Superior temporal gyrus (tissue), 1 donor: ENCODE measurements at regions not wholly inside any gene's neighbourhood (a gene's known extent, or its start where the extent isn't known, plus 50 kb on each side); places are given as distances from the start of the nearest gene placed in this dataset.
"Not testable (repeated sequence)": the region's sequence is repeated elsewhere in the genome, so short reads cannot be mapped to it uniquely, and the experiment has no call there.

Experiments used
- DNase-seq: peaks from one replicate; pipeline ENCODE4 v3.0.0-alpha.2; 2016; ENCODE audit errors: extremely low spot score

DNA sequence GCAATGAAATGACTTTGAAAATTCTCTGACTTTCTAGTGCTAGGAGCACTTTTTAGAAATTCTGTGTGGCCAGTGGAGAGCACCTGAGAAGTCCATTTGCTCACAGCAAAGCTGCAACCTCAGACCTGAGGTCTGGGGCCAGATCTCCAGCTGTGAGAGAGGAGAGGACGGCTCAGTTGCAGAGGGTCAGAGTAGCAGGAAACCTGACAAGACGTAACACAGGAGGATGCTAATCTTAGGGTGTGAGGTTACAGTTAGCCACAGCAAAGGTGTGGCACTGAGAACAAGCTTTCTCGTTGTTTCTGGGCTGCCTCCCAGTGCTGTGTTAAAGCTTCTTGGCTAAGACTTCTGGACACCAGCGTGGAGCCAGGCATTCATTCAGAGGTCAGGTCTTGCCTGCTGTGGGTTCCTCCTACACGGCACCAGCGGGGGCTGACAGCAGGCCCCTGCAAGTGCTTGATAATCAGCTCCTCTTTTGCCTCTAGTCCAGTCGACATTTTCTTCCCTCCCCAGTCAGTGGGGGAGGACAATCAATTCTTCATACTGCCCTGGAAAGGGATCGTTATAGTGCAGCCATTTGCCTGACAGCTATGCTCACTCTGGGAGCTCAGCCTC lies 435.4 kb upstream of the DPP6 start:
- no peak for DNase-seq

DNA sequence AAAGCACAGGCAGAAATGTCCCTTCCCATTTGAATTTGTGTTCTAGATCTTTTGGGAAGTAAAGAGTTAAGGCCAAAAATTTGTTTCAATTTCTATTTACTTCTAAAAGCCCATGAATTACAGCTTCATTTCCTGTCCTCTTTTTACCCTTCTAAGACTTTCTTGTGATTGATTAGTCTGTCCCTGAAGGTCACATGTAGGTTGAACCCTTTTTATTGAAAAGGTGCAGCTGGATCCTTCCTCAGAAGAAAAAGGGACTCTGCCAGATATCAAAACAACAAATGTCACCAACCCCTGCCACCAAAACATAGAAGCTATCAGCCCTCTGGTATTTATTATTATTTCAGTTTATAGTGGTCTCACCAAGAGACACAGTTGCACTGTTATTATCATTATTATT lies 424.9 kb upstream of the DPP6 start:
- DNase-seq, result no peak

DNA sequence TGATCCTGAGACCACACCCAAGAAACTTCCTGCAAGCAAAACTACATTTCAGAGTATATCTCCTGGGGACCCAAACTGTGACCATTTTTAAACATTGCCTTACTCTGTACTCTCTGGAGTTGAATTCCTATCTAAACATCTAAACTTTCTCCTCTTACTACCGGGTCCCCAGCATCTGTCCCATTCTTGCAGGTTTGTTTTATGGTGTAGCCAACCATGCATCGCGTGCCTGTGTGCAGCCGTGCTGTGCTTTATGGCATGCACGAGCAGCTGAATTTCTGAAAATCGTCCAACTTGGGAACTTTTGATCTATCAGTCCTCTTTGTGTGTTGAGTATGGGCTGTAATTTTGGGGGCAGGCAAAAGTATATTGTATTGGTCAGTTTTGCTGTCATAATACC lies 423.8 kb upstream of the DPP6 start:
- DNase-seq, result no peak

DNA sequence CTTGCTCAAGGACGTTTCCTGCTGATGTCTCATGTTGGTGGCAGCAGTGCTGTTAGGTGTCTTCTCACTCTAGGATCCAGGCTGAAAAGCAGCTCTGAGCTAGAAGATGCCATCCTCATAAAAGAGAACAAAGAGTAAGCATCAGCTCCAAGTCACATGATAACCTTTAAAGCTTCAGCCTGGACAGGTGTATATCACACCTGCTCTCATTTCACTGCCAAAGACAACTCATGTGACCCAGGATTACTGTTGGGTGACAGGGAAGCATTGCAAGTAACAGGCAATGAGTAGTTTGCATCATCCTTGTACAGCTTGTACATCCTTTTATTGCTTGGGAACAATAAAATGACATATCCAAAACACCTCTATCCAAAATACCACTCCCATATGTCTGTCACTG lies 423.4 kb upstream of the DPP6 start:
- no peak for DNase-seq

DNA sequence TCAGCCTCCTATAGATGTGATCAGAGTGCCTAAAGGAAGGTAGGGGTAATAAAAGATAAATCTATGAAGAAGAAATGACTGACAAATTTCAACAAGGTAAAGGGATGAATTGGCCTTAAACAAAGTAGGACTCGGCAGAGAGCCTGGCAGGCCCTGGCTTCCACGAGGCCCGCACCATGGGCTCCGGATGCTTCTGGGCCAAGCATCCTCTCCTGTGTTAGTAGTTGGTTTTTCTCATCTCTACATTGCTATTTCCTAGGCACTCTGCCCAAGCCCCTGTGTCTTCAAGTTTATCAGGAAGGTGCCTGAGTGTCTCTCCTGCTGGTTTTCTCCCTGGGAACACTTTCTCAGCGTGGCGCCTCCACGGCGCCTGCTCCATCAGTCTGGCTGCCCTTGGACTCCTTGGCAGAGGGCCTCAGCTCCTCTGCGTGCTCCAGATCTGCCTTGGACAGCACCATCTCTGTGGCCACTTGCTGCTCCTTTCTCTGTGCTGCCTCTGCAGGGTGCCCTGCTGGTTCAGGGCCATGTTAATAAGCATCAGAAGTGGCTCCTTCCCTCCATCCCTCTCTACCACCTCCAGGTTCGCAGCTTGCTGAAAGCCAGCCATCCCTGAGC lies 413.3 kb upstream of the DPP6 start:
- no peak for DNase-seq

DNA sequence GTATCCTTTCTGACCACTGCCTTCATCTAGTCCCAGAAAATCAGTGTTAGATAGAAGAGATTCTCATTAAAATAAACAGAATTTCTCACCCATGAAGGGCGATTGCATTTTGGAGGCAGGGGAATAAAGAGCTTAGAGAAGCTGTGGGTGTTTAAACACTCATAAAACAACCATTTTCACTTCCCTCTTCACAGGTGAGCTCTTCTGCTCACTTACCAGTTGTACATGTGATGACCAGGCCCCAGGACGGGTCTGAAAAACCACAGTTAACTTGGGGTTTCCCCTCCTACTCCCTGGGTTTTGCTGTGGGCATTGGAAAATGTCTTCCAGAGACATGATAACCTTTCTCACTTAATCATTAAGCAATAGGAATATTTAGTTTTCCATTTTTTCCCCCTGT lies 411.6 kb upstream of the DPP6 start:
- DNase-seq, result no peak

DNA sequence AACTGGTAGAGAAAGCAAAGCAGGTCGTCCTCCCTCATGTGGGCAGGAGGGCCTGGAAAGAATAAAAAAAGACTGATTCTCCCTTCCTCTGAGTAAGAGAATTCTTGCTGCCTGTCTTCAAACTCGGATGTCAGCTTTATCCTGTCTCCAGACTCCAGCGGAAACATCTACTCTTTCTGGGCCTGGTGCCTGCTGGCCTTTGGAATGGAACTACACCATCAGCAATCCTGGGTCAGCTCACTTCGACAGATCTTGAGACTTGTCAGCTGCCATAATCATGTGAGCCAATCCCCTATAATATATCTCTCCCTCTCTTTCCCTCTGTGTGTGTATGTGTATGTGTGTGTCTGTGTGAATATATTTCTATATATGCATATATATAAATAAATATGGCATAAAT lies 411.0 kb upstream of the DPP6 start:
- no peak for DNase-seq

DNA sequence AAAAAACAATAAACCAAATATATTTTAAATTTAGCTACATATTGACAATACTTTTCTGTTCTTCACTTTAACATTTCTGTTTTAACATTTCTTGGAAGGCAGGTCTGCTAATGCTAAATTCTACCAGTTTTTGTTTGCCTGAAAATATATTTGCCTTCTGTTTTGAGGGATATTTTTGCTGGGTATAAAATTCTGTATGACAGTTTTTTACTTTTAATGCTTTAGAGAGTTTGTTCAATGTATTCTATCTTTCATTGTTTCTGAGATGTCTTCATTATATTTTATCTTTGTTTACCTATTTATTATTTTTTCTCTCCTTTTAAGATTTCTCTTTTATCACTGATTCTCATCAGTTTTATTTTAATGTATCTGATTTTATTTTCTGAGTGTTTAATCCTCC lies 409.2 kb upstream of the DPP6 start:
- DNase-seq, result no peak

DNA sequence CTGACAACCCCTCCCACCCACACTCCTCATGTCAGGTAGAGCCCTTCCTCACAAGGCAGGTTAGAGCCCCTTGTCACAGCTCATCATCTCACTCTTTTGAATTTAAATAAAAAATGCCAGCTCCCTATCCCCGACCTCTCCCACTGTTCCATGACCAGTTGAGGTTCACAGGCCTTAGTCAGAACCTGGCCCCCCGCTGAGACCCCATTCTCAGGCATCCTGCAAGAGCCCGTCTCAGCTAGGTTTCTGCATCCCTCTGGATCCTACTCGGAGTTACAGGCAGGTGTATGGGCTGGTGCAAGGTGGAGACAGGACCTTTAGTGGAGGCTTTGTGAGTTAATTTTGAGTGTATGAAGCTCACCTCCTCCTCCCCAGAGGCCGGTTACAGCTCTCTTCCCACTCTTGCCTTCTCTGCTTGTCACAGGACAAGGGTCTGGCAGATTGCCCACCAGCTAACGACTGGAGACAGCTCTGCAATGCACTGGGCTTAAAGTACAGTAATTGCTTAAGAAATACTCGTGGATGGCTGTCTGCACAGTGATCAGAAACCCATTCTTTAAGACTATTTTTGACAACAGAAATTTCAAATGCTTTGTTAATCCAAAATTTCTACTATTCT lies 394.9 kb upstream of the DPP6 start:
- no peak for DNase-seq

DNA sequence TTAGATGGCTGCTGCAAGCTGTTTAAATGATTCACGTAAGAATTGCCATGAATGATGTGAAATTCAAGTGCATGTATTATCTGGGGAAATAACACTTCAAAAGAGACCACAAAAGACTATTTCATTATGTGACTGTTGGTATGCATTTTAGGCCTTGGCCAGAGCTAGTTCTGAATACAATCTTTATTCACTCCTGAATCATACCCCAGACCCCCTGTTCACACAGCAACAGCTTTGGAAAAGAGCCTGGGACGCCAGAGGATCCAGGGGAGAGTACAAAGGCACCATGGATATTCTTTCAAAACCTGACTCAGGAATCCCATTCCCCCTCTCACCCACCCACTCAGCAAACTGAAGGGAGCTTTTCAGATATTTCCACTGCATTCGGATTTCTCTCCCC lies 377.1 kb upstream of the DPP6 start:
- DNase-seq, result no peak

DNA sequence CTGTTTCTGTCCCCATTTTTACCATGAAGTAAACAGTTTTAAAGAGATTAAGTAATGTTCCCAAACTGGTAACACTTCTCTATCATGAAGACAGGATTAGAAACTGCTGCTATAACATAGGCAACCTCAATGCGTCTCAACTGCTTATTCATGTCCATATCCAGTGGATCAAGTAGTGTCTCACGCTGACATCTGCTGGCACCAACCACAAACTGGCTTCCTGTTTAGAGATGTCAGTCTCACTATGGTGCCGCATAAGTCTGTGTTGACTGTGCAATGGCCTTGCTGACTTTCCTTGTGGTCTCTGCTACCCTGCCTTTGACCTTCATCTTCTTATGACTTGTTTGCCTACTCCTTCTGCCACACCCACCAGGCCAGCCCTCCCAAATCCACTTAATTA lies 369.6 kb upstream of the DPP6 start:
- no peak for DNase-seq

DNA sequence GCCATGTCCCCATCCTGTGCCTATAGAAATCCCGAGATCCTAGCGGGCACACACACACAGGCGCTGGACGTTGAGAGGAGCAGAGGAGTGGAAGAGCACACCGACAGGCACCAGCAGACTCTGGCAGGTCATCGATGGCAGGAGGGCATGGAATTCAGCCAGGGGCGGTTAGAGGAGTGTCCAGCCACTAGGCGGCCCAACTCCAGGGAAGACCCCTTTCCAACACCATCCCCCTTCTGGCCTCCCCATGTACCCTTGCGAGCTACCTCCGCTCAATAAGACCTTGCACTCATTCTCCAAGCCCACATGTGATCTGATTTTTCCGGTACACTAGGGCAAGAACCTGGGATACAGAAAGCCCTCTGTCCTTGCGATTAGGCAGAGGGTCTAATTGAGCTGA lies 356.0 kb upstream of the DPP6 start:
- DNase-seq, result no peak

DNA sequence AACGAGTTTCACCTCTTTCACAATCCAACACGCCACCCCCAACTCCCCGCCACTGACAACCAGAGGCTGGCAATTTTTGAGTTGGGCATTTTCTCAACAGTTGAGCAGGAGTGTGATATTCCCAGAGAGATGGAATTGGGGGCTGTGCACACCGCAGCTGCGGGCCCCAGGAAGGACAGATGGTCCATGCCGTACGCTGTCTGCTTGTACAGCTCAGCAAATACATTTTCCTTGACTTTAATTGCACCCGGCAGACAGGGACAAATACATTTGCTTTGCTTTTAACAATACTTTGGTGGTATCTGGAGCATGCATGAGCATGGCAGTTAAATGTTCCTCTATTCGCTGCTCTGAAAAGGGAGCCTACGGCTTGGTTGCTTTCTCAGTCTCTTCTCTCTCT lies 354.2 kb upstream of the DPP6 start:
- no peak for DNase-seq

DNA sequence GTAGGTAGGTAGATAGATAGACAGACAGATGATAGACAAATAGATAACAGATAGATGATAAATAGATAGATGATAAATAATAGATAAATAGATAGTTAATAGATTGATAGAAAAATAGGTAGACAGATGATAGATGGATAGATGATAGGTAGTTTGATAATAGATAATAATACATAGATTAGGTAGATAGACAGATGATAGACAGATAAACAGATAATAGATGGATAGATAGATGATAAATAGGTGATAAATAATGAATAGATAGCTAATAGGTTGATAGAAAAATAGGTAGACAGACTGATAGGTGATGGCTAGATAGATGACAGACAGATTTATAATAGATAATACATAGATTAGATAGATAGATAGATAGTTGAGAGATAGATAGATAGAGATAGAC lies 350.5 kb upstream of the DPP6 start:
- DNase-seq, result no peak

DNA sequence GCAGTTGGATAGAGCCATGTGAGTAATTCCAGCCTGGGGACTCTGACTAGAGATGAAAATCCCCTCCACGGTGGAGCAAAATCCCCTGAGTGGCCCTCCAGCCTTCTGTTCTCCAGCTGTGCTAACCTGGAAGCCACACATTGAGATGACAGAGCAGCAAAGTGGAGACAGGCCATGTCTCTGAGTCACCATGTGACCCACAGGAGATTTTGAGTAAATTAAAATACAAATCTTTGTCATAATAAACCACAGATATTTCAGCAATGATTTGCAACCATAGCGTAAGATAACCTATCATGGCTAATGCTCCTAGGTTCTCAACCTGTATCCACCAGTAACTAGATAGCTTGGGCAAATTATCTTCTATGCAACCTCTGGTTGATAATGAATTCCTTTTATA lies 328.3 kb upstream of the DPP6 start:
- not testable (repeated sequence) for DNase-seq

DNA sequence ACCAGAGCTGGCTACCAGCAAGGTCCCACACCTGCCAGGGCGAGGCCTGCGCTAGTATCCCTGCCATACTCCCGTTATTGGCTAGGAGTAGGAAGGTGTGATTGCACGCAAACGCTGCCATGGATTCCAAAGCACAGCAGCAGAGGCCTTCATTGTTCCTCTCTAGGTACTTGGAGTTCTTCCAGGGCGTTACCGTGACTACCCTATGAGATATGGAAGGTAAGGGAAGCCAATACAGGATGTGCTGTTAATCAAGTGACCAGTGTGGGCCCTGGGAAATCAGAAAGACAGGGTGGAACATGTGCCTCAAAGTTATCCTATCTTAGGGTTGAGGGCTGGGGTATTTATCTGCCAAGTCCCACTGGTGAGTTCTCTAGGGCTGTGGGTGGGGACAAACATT lies 320.7 kb upstream of the DPP6 start:
- DNase-seq, result not testable (repeated sequence)

DNA sequence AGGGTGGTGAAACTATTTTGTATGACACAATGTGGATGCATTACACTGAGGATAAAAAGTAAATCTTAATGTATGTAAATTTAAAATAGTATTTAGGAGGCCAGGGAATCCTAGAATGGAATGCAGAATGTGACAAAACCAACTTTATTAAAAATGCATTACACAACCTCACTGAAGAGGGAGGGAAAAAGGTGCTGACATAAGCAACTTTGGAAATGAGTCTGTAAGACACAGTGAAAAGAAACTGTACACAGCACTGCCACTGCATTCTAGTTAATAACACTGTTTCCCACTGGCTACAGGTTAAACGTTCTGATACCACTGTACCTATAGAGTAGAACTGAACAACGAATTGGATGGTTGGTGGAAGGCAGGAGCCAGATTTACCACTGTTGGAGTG lies 308.8 kb upstream of the DPP6 start:
- not testable (repeated sequence) for DNase-seq

DNA sequence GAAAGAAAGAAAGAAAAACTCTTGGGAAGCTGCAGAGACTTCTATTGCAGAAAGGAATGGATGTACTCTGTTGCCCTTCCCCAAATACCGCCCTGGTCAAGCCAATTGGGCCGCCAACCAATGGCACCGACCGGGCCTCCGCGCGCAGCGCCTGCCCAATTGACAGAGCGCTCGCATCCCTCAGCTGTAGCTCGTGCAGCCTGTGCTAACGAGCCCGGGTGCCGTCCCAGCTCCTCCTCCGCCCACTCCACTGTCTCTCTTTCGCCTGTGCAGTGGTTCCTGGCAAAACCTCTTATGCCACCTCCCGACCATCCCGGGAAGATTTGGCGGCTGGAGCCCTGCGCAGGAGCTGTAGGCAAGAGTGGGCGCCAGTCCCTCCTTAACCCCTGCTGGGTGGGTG lies 304.2 kb upstream of the DPP6 start:
- not testable (repeated sequence) for DNase-seq

DNA sequence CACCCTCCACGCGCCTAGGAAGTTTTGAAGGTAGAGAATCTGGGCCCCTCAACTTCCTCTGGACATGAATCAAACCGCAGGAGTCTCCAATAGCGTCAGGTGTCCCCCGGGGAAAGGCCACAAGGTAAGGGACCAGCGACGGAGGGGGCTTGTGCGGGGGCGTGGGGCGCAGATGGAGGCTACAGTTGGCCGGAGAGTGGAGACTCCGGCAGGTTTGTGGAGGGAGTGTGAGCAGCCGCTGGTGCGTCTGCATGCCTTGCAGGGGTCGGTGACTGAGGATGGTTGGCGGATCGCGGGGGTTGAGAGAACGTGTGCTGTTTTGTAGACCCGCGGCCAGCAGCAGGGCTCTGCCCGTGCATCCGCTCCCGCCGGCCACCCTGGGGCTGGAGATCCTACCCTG lies 303.3 kb upstream of the DPP6 start:
- not testable (repeated sequence) for DNase-seq

DNA sequence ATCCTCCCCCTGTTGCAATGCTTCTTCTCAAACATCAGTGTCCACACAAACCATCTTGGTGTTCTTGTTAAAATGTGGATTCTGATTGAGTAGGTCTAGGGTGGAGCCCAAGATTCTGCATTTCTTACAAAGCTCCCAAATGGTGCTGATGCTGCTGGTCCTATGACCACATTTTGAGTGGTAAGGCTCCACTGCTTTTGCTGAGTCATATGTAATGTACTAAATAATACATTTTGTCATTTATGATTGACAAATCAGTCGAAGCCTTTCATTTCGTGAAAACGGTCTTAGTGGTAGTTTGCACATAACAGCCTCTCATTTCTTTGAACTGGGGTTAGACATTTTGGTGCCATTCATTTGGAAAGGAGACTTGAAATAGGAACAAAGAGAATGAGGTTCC lies 286.3 kb upstream of the DPP6 start:
- DNase-seq, result not testable (repeated sequence)

DNA sequence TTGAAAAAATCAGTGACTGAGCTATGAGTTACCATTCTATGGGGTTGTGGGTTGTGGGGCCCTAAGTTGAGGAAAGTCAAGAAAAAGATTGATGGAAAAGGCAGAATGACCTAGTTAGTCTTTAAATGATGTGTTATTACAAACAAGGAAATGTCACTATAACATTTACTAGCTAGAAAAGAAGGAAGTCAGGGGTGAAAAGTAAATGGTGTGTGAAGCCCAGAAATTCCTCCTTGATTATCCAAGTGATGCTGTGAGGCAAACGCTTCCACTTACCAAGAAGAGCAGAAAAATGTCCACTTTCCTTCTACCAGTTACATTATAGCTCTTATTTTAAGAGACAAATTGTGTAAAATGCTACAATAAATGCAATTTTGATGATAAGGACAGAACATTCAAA lies 285.3 kb upstream of the DPP6 start:
- not testable (repeated sequence) for DNase-seq

DNA sequence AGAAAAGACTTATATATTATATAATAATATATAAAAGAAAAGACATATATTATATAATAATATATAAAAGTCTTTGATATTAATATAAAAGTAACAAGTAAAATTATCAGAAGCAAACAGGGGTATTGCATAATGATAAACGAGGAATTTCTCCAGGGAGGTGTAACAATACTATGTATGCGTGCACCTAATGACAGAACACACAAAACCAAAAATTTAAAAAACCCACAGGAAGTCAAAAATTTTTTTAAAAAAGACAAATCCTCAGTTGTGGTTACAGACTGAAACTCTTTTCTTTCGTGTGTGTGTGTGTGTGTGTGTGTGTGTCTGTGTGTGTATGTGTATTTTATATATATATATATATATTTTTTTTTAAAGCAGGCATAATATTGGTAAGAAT lies 279.2 kb upstream of the DPP6 start:
- DNase-seq, result no peak

DNA sequence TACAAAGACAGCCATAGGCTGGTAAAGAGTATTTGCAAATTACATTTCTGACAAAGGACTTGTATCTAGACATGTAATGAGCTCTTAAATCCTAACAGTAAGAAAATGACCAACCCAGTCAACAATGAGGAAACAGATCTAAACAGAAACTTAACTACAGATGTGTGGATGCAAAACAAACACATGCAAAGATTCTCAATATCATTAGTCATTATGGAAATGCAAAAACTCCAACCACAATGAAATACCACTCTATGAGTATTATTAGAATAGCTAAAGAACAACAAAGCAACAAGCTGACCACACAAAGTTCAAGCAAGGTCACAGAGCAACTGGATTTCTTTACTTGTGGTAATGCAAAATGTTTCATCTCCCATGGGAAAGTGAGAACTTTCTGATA lies 275.3 kb upstream of the DPP6 start:
- not testable (repeated sequence) for DNase-seq

DNA sequence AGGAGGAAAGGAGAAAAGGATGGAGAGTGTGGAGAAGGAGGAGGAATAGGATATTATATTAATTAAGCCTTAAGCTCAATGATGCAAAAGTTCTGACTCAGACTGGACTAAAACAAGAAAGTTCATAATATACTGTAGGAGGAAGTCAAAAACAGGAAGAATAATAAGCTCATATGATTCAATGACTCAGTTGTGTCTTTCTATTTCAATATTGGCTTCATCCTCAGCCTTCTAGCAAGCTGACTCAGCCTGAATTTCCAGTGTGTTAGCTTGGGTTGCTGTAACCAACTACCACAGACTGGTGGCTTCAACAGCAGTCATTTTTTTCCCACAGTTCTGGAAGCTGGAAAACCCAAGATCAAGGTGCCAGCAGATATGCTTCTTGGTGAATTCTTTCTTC lies 254.8 kb upstream of the DPP6 start:
- not testable (repeated sequence) for DNase-seq
